SK-N-MC (cell line): ENCODE measurements at regions not wholly inside any gene's neighbourhood (a gene's known extent, or its start where the extent isn't known, plus 50 kb on each side); places are given as distances from the start of the nearest gene placed in this dataset.

ENCODE experiments used
- EZH2 ChIP-seq: fragments of 200-600 bp; sonication (generic); IDR thresholded peaks from one replicate; pipeline ENCODE4 v1.6.1; 2017; ENCODE audit warnings: antibody characterized with exemption
- FOXP2 ChIP-seq: optimal IDR thresholded peaks from 2 replicates; pipeline ENCODE3; 2011; ENCODE audit warnings: mild to moderate bottlenecking, moderate library complexity; ENCODE audit not compliant: insufficient read depth; ENCODE audit errors: extremely low read length, control extremely low read depth
- POLR2AphosphoS5 ChIP-seq: IDR thresholded peaks from 2 replicates; pipeline ENCODE4 v1.6.1; 2012; ENCODE audit warnings: mild to moderate bottlenecking, low read depth, low read length, borderline replicate concordance

GRCh38 chr6:137968455-137968804, 101.4 kb downstream of the TNFAIP3 start:
- TF ChIP-seq EZH2 (no peak), POLR2AphosphoS5 (no peak), FOXP2 (no peak)
